NCI-H187 (cell line): ENCODE measurements at regions not wholly inside any gene's neighbourhood (a gene's known extent, or its start where the extent isn't known, plus 50 kb on each side); places are given as distances from the start of the nearest gene placed in this dataset.

Experiments
- DNase-seq, 2 experiments: peaks; one replicate each; lab custom pipeline; 2025; lab: John Stamatoyannopoulos, UW

GRCh38 chr2:220966636-220967035 lies 605.5 kb downstream of the EPHA4 start:
- DNase-seq: no peak

- no peak for DNase-seq
Observed at GRCh38 chr2:220969348-220969747, 602.8 kb downstream of the EPHA4 start.

DNA sequence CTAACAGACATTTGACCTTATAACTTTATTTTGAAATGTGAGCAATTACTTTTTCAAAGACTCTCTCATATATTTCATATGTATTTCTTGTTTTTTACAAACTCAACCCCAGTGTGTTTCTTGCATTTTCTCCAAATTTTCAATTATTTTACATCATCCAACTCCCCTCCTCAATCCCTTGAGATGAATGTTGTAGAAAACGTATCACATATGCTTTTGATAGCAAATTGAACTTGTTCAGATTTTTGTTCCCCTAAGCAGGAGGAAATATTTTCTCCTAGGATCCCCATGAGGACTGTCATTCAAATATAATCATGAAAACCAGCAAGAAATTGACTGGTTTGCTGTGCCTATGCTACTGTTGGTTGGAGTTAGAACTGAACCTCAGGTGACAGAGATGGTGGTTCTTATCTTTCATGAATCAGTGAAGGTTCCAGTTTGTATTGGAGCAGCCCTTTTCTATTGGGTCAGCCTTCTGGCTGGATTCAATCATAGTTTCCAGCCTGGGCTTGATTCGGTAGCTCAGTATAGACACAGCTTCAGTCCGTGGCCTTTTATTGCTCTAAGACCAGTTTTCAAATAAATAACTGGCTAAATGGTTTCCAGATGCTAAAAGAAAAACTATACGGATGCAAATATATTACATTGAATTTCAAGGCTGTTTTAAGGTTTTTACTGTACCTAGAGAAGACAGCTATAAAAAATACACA lies 591.0 kb downstream of the EPHA4 start:
- DNase-seq: no peak

GRCh38 chr2:220981926-220982325 lies 590.2 kb downstream of the EPHA4 start:
- DNase-seq: no peak

GRCh38 chr2:220985561-220985960 lies 586.5 kb downstream of the EPHA4 start:
- DNase-seq: no peak

GRCh38 chr2:220987839-220988238 lies 584.3 kb downstream of the EPHA4 start:
- no peak for DNase-seq

DNA sequence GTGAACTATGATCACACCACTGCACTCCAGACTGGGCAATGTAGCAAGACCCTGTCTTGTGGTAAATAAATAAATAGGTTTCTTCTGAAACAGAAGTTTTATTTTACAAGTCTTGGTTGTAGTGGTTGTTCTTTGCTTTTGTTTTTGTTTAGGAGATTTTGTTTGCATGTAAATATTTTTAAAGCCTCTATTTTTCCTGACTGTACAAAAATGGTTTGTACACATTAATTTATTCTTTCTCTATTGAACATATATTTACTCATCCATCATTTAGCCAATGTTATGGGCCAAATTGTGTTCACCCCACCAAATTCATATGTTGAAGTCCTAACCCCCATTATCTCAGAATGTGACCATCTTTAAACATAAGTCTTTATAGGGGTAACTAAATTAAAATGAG lies 580.1 kb downstream of the EPHA4 start:
- DNase-seq: no peak

DNA sequence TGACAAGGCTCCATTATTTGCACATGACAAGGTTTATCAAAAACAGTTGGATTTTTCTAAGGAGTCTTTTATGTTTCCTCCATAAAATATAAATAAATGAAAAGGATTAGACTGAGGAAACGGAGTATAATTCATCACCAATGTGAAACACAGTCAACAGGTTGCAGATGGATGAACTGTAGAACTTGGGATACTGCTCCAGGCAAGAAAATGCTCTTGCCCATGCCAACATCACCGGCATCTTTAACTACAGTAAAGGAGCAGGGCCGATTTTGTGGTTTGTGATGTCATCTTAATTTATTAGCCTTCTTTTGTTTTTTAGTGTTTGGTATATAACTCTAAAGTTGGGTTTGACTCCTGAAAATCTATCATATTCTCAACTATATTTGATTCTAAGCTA lies 577.3 kb downstream of the EPHA4 start:
- no peak for DNase-seq

GRCh38 chr2:220995581-220995980 lies 576.5 kb downstream of the EPHA4 start:
- no peak for DNase-seq

DNA sequence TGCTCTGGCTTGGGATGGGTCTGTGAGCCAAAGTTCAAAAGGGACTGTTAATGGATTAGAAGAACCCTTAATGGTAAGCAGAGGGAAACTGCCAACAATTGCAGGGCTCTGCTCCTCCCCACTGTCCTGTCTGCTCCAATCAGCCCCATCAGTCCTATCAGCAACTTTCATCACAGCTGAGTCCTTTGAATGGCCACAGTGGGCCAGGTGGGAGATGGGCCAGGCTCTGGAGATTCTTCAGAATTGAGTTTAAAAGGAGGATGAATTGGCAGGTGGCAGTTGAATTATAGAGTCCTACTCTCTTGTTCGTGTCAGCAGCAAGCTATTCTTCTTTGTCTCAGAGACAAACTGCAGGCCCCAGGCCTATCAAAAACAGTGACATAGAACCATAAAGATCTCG lies 573.9 kb downstream of the EPHA4 start:
- DNase-seq: no peak

DNA sequence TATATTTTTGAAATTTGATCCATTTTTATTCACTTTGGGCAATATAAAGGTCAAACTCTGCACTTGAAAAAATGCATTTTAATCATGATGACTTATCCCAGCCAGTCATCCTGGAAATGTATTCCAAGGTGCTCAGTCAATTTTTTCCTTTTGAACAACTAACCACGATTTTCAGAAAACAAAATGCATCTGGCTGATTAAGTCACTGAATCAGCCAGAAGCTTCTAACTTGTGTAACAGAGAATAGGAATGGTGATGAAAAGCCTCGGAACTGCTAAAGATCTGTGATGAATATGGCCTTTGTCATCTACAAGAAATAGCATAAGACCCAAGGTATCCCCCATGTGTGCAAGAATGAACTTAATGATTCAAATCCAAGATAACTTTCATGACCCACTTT lies 572.7 kb downstream of the EPHA4 start:
- DNase-seq: no peak

DNA sequence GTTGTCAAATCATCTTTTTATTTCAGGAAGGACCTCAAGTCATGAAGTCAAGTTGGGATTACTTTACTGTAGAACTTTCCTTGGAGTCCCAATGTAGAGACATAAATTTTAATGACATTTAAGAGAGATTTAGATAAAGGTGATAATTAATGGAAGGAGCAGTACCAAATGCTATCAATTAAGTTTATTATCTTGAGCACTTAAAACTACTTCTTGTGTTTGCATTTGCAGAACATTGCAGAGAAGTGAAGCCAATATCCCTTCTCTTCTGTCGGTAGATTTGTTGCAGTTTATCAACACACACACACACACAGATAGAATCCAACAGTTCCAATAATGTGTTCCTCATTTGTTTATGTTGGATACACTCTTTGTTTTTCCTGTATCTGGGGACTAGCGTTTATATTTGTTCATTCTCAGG lies 570.7 kb downstream of the EPHA4 start:
- no peak for DNase-seq

DNA sequence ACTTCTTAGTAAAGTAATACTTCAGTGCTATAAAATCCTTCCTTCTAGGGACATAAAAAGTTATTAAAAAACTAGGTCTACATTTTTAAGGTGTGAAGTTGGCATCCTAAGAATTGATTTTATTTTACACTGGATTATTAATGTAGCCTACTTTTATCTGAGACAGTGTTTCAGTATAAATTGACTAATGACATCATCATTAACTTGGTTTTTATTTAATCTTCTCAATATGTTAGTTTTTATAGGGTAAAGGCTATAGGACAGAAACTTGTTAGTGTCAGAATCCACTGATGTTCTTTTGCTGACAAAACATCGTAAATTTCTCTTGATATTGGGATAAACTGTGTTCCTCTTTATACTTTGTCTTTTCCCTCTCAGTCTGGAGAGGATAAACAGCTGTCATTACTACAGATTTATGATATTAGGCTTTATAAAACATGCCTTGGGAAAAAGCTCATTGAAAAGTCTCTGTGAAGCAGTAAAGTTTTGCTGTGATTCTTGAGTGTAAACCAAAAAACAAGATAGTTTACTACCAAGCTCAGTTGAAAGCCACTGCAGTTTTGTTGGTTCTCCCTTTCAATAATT lies 569.9 kb downstream of the EPHA4 start:
- DNase-seq: no peak

GRCh38 chr2:221005338-221005737 lies 566.8 kb downstream of the EPHA4 start:
- no peak for DNase-seq

- DNase-seq: no peak
Observed at GRCh38 chr2:221006084-221006483, 566.0 kb downstream of the EPHA4 start.

DNA sequence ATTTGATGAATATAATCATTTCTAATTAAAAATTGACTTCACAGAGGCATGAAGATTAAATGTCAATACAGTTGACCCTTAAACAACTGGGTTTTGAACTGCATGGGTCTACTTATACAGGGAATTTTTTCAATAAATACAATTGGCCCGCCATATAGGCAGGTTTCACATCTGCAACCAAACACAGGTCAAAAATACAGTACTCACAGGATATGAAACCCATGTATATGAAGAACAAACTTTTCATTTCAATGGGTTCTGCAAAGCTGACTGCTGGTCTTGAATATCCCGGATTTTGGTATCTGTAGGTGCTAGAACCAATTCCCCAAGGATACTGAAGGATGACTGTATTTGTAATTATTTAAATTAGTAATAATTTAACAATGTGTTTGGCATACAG lies 555.6 kb downstream of the EPHA4 start:
- DNase-seq: no peak

- DNase-seq: no peak
Observed at GRCh38 chr2:221018262-221018661, 553.8 kb downstream of the EPHA4 start.

DNA sequence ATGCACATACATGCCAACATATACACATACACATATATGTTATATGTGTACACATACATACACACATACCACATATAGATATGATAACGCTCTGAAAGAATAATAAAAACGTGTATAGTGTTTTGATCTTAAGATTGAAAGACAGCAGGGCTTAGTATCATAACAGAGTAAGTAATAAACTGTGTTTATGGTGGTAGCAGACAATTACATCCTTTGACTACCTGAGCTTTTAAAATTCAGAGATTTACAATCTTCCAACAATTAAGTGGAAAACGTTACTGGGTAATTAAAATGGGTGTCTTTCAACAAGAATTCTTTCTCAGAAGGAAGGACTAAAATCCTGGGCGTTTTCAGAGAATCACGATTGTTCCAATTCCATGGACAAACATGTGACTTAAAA lies 552.4 kb downstream of the EPHA4 start:
- no peak for DNase-seq

GRCh38 chr2:221022554-221022953 lies 549.5 kb downstream of the EPHA4 start:
- DNase-seq: no peak

DNA sequence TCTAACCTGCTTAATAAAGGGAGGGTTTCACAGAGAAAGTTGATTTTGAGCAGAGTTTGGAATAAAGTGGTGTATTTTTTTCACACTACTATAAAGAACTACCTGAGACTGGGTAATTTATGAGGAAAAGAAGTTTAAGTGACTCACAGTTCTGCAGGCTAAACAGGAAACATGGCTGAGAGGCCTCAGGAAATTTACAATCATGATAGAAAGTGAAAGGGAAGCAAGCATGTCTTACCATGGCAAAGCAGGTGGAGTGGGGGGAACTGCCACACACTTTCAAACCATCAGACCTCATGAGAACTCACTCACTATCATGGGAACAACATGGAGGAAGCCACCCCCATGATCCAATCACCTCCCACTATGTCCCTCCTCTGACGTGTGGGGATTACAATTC lies 546.7 kb downstream of the EPHA4 start:
- DNase-seq: no peak

- no peak for DNase-seq
Observed at GRCh38 chr2:221034026-221034701, 537.9 kb downstream of the EPHA4 start.

DNA sequence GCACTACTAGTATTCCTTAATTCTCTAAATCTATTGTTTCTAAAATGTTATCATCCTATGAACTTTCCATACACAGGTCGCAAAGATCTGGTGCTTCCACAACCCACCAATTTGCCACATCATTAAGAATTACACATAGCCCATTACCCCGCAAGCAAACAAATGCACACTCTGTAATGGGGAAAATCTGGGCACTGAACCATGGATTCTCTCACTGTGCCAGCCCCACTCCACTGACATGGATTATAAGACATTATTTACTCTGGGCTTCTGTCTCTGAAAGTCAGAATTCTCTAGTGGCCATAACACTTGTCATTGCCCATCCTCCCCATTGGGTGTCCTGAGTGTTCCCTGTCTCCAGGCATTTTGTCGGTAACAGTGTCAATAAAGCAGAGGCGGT lies 537.1 kb downstream of the EPHA4 start:
- DNase-seq: no peak

DNA sequence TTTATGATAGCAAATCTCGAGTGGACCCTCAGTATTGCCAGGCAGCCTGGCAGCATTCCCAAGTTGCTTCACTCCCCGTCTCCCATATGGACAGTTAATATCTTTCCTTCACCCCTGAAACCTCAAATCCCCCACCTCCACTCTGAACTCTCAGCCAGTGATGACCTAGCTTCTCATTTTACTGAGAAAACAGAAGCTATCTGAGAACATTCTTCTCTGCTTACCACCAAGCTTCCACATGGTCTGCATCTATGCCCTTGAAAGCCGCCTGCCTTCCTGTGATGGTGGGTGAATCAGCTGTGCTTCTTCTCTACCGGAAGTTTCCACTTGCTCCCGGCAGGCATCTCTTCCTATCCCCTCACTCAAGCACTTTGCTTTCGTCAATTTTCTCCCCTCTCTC lies 529.2 kb downstream of the EPHA4 start:
- no peak for DNase-seq

- no peak for DNase-seq
Observed at GRCh38 chr2:221044781-221045180, 527.3 kb downstream of the EPHA4 start.
